SU-DHL-6 (cell line): ENCODE measurements at regions not wholly inside any gene's neighbourhood (a gene's known extent, or its start where the extent isn't known, plus 50 kb on each side); places are given as distances from the start of the nearest gene placed in this dataset.

ENCODE experiments used
- H2AFZ ChIP-seq: fragments of 200-600 bp; sonication (generic); 2 replicates; pipeline ENCODE4 v1.6.1; 2014; ENCODE audit warnings: low read depth, mild to moderate bottlenecking, moderate library complexity, mixed read lengths, antibody characterized with exemption, low read length; ENCODE audit not compliant: severe bottlenecking
- H3F3A ChIP-seq: fragments of 200-600 bp; shearing (Covaris generic); 2 replicates; pipeline ENCODE4 v1.6.0; 2016; ENCODE audit warnings: antibody characterized with exemption, mild to moderate bottlenecking; ENCODE audit not compliant: insufficient read depth
- H3K27ac ChIP-seq: fragments of 200-600 bp; sonication (generic); 2 replicates; pipeline ENCODE4 v1.5.1; 2016; ENCODE audit warnings: low read depth, mild to moderate bottlenecking, low read length, moderate library complexity, mixed read lengths
- H3K27me3 ChIP-seq: fragments of 200-600 bp; sonication (generic), shearing (Covaris generic); 2 replicates; pipeline ENCODE4 v1.6.0; 2014; ENCODE audit warnings: mild to moderate bottlenecking, low read length
- H3K36me3 ChIP-seq: fragments of 200-600 bp; sonication (generic); 2 replicates; pipeline ENCODE4 v1.6.1; 2014; ENCODE audit warnings: mild to moderate bottlenecking, low read length, mixed read lengths
- H3K4me2 ChIP-seq: fragments of 300-600, 200-600 bp; shearing (Covaris generic), sonication (generic); 2 replicates; pipeline ENCODE4 v1.6.0; 2014; ENCODE audit warnings: low read length, low read depth, mild to moderate bottlenecking; ENCODE audit not compliant: poor library complexity, severe bottlenecking
- H3K4me3 ChIP-seq: fragments of 200-600 bp; sonication (generic); 2 replicates; pipeline ENCODE4 v1.5.1; 2014; ENCODE audit warnings: antibody characterized with exemption, low read length, mild to moderate bottlenecking, mixed read lengths; ENCODE audit not compliant: insufficient read depth, poor library complexity, severe bottlenecking
- H3K79me2 ChIP-seq: fragments of 200-600 bp; sonication (generic); 2 replicates; pipeline ENCODE4 v1.6.1; 2014; ENCODE audit warnings: mild to moderate bottlenecking, low read length, moderate library complexity; ENCODE audit not compliant: insufficient read depth
- H3K9ac ChIP-seq: fragments of 200-600 bp; sonication (generic); 2 replicates; pipeline ENCODE4 v1.7.0; 2014; ENCODE audit warnings: mild to moderate bottlenecking, low read length
- H3K9me2 ChIP-seq: fragments of 200-600 bp; sonication (generic); replicated peaks from 2 replicates; pipeline ENCODE4 v1.6.1; 2014; ENCODE audit warnings: low read length; ENCODE audit not compliant: insufficient read depth
- H3K9me3 ChIP-seq: fragments of 200-600 bp; sonication (generic); 2 replicates; pipeline ENCODE4 v1.6.1; 2014; ENCODE audit warnings: low read length, mixed read lengths; ENCODE audit not compliant: insufficient read depth
- H4K20me1 ChIP-seq: fragments of 200-600 bp; sonication (generic); 2 replicates; pipeline ENCODE4 v1.6.1; 2014; ENCODE audit warnings: low read depth, mild to moderate bottlenecking, antibody characterized with exemption, low read length, moderate library complexity, mixed read lengths
- CTCF ChIP-seq: fragments of 200-600 bp; sonication (generic); IDR thresholded peaks from one replicate; pipeline ENCODE4 v1.5.1; 2017; ENCODE audit warnings: antibody characterized with exemption, mild to moderate bottlenecking, low read length, moderate library complexity; ENCODE audit not compliant: insufficient read depth, poor library complexity, severe bottlenecking
- EZH2phosphoT487 ChIP-seq: fragments of 200-600 bp; sonication (generic), shearing (Covaris generic); conservative IDR thresholded peaks from 2 replicates; pipeline ENCODE4 v1.6.1; 2018; ENCODE audit warnings: mild to moderate bottlenecking, antibody characterized with exemption, low read length, moderate library complexity, mixed read lengths

GRCh38 chr16:51389881-51390280 lies 238.8 kb upstream of the SALL1 start:
- Histone ChIP-seq H3K27ac (no peak overlapping the region), H3K4me2 (no peak overlapping the region), H4K20me1 (no peaks in the 10 kb centered on the region), H3K36me3 (no peaks in the 10 kb centered on the region), H3K9me3 (no peaks in the 10 kb centered on the region), H2AFZ (no peak overlapping the region), H3K27me3 (no peaks in the 10 kb centered on the region), H3F3A (no peaks in the 10 kb centered on the region), H3K9ac (no peak overlapping the region), H3K79me2 (no peaks in the 10 kb centered on the region), H3K4me3 (no peak overlapping the region), H3K9me2 (no peaks in the 10 kb centered on the region; the same call in 1 of the 2 replicates)
- TF ChIP-seq CTCF (no peak), EZH2phosphoT487 (no peak)

- Histone ChIP-seq H3K4me3 (no peak overlapping the region), H3K27me3 (no peaks in the 10 kb centered on the region), H3K79me2 (no peaks in the 10 kb centered on the region), H3K4me2 (no peak overlapping the region), H3F3A (no peaks in the 10 kb centered on the region), H3K9me2 (no peaks in the 10 kb centered on the region; the same call in 1 of the 2 replicates), H3K36me3 (no peaks in the 10 kb centered on the region), H3K9me3 (no peaks in the 10 kb centered on the region), H4K20me1 (no peaks in the 10 kb centered on the region), H3K9ac (no peak overlapping the region), H2AFZ (no peak overlapping the region), H3K27ac (no peak overlapping the region)
- TF ChIP-seq CTCF (no peak), EZH2phosphoT487 (no peak)
Observed at GRCh38 chr16:51388516-51388951, 237.5 kb upstream of the SALL1 start.

- no peaks in the 10 kb centered on the region for H3F3A ChIP-seq
- no peaks in the 10 kb centered on the region; the same call in 1 of the 2 replicates for H3K9me2 ChIP-seq
- no peak overlapping the region for H3K27ac ChIP-seq
- H3K79me2 ChIP-seq: no peaks in the 10 kb centered on the region
- no peaks in the 10 kb centered on the region for H3K36me3 ChIP-seq
- no peak overlapping the region for H3K9ac ChIP-seq
- no peak overlapping the region for H3K4me2 ChIP-seq
- H2AFZ ChIP-seq: no peak overlapping the region
- no peaks in the 10 kb centered on the region for H3K27me3 ChIP-seq
- no peaks in the 10 kb centered on the region for H3K9me3 ChIP-seq
- no peaks in the 10 kb centered on the region for H4K20me1 ChIP-seq
- H3K4me3 ChIP-seq: no peak overlapping the region
- TF ChIP-seq CTCF (no peak), EZH2phosphoT487 (no peak)
Observed at GRCh38 chr16:51383909-51384308, 232.8 kb upstream of the SALL1 start.
